A673 (cell line): ENCODE measurements at regions not wholly inside any gene's neighbourhood (a gene's known extent, or its start where the extent isn't known, plus 50 kb on each side); places are given as distances from the start of the nearest gene placed in this dataset.

ENCODE experiments used
- BruUV-seq: library from RNA; stranded (reverse); fragments of 400-500 nt; replicated peaks from 2 replicates; lab custom pipeline; 2021; lab: Mats Ljungman, UMichigan
- CTCF ChIA-PET: fragments of 300-600 bp; sonication (Branson Sonifier 250); formaldehyde crosslinking; loops from one replicate; lab custom pipeline; 2022; ENCODE audit warnings: antibody characterized with exemption; lab: Charles Lee
- POLR2A ChIA-PET: fragments of 300-600 bp; sonication (Branson Sonifier 250); formaldehyde crosslinking; loops from one replicate; lab custom pipeline; 2022; ENCODE audit warnings: antibody characterized with exemption; ENCODE audit not compliant: low non-redundant PET; lab: Charles Lee
- DNase-seq: peaks from one replicate; pipeline ENCODE4 v3.0.0-alpha.2; 2015; ENCODE audit warnings: low spot score
- H3K27ac ChIP-seq: fragments of 200-600 bp; sonication (generic); 2 replicates; pipeline ENCODE4 v1.5.1; 2016; ENCODE audit warnings: mixed run types, low read depth, mild to moderate bottlenecking, mixed read lengths, antibody characterized with exemption, low read length; ENCODE audit not compliant: poor library complexity, severe bottlenecking
- H3K27me3 ChIP-seq: fragments of 200-600 bp; sonication (generic); replicated peaks from 2 replicates; pipeline ENCODE4 v1.6.1; 2017; ENCODE audit warnings: mixed run types, low read depth, mild to moderate bottlenecking, mixed read lengths, antibody characterized with exemption, low read length; ENCODE audit not compliant: insufficient read depth, poor library complexity
- H3K36me3 ChIP-seq: fragments of 200-600 bp; sonication (generic); 2 replicates; pipeline ENCODE4 v1.6.1; 2016; ENCODE audit warnings: mixed run types, mild to moderate bottlenecking, mixed read lengths, antibody characterized with exemption, low read length; ENCODE audit not compliant: insufficient read depth, poor library complexity, severe bottlenecking
- H3K4me1 ChIP-seq: fragments of 200-600 bp; sonication (generic); 2 replicates; pipeline ENCODE4 v1.6.1; 2017; ENCODE audit warnings: mixed run types, mild to moderate bottlenecking, mixed read lengths, antibody characterized with exemption, low read length; ENCODE audit not compliant: insufficient read depth, poor library complexity, severe bottlenecking
- H3K4me3 ChIP-seq: fragments of 200-600 bp; sonication (generic); 2 replicates; pipeline ENCODE4 v1.5.1; 2016; ENCODE audit warnings: low read depth, mixed run types, mild to moderate bottlenecking, mixed read lengths, low read length; ENCODE audit not compliant: poor library complexity, severe bottlenecking
- H3K9me3 ChIP-seq: fragments of 200-600 bp; sonication (generic); 2 replicates; pipeline ENCODE4 v1.6.1; 2016; ENCODE audit warnings: mixed run types, low read depth, mild to moderate bottlenecking, mixed read lengths, antibody characterized with exemption, low read length; ENCODE audit not compliant: poor library complexity, severe bottlenecking
- CTCF ChIP-seq: fragments of 300-800, 200-600 bp; sonication (generic); conservative IDR thresholded peaks from 2 replicates; pipeline ENCODE4 v1.5.1; 2017; ENCODE audit warnings: low read depth, mild to moderate bottlenecking, antibody characterized with exemption, low read length, moderate library complexity, mixed read lengths
- EZH2 ChIP-seq: fragments of 200-600 bp; sonication (generic); IDR thresholded peaks from 2 replicates; pipeline ENCODE4 v1.6.1; 2017; ENCODE audit warnings: borderline replicate concordance, low read depth, mild to moderate bottlenecking, mixed read lengths, antibody characterized with exemption, low read length; ENCODE audit not compliant: poor library complexity, severe bottlenecking
- intact Hi-C: fragments of 100-400 bp; cut with micrococcal nuclease; formaldehyde crosslinking; loops from one replicate; pipeline ENCODE4 v1.10.0; 2022; ENCODE audit not compliant: unreplicated experiment

GRCh38 chr20:51208162-51208561 lies 185.3 kb upstream of the KCNG1 start:
- Histone ChIP-seq H3K4me3 (no peak overlapping the region), H3K27me3 (peaks cover 28% of the 10 kb centered on the region), H3K27ac (no peak overlapping the region), H3K4me1 (no peaks in the 10 kb centered on the region), H3K9me3 (no peaks in the 10 kb centered on the region), H3K36me3 (no peaks in the 10 kb centered on the region)
- no peak for DNase-seq
- intact Hi-C loops, result no loop called here
- CTCF ChIA-PET, result no interaction called here
- BruUV-seq, result no TSS peak
- POLR2A ChIA-PET, result no interaction called here
- TF ChIP-seq EZH2, result no peak
- no peak for TF ChIP-seq CTCF

DNA sequence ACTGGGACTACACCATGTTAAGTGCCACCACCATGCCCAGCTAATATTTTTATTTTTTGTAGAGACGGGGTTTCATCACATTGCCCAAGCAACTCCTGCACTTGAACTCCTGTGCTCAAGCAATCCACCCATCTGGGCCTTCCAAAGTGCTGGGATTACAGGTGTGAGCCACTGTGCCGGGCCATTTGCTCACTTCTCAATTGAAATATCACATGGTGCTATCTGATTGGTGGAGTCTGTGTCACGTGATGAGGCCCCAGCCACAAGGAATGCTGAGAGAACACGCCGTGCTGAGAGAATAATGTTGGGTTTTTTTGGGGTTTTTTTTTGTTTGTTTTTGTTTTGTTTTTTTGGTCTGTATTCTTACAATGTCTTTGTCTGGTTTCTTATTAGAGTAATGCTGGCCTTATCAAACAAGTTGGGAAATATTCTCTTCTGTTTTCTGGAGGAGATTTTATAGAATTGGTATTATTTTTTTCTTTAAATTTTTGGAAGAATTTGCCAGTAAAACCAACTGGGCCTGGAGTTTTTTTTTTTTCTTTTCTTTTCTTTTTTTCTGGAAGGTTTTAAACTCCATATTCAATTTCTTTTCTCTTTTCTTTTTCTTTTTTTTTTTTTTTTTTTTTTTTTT lies 183.2 kb upstream of the KCNG1 start:
- no peak for DNase-seq
- no peaks in the 10 kb centered on the region for H3K4me1 ChIP-seq
- peaks cover 36% of the 10 kb centered on the region for H3K27me3 ChIP-seq
- H3K27ac ChIP-seq, result no peak overlapping the region
- H3K36me3 ChIP-seq, result no peaks in the 10 kb centered on the region
- no peaks in the 10 kb centered on the region for H3K9me3 ChIP-seq
- CTCF ChIA-PET, result no interaction called here
- no peak for TF ChIP-seq CTCF
- TF ChIP-seq EZH2, result no peak
- no TSS peak for BruUV-seq
- no peak overlapping the region for H3K4me3 ChIP-seq
- POLR2A ChIA-PET, result no interaction called here
- intact Hi-C loops, result no loop called here

GRCh38 chr20:51204794-51205193 lies 181.9 kb upstream of the KCNG1 start:
- Histone ChIP-seq H3K36me3 (no peaks in the 10 kb centered on the region), H3K27me3 (peaks cover 32% of the 10 kb centered on the region), H3K4me3 (no peak overlapping the region), H3K27ac (no peak overlapping the region), H3K9me3 (no peaks in the 10 kb centered on the region), H3K4me1 (no peaks in the 10 kb centered on the region)
- BruUV-seq, result no TSS peak
- intact Hi-C loops, result no loop called here
- ChIA-PET POLR2A (no interaction called here), CTCF (interaction anchor here (0.6 kb wide), 1 partner anchor 411 kb away, joined by 3 read pairs; no protein-coding TSS in a partner anchor)
- no peak for DNase-seq
- TF ChIP-seq CTCF (no peak), EZH2 (no peak)
